ENCODE measurements at regions not wholly inside any gene's neighbourhood (a gene's known extent, or its start where the extent isn't known, plus 50 kb on each side); places are given as distances from the start of the nearest gene placed in this dataset.
"Not testable (repeated sequence)": the region's sequence is repeated elsewhere in the genome, so short reads cannot be mapped to it uniquely, and the experiment has no call there.

- DNase-seq = no peak
These were observed 207.7 kb upstream of the ATP6AP2 start for GRCh38 chrX:40373025-40373424.

DNA sequence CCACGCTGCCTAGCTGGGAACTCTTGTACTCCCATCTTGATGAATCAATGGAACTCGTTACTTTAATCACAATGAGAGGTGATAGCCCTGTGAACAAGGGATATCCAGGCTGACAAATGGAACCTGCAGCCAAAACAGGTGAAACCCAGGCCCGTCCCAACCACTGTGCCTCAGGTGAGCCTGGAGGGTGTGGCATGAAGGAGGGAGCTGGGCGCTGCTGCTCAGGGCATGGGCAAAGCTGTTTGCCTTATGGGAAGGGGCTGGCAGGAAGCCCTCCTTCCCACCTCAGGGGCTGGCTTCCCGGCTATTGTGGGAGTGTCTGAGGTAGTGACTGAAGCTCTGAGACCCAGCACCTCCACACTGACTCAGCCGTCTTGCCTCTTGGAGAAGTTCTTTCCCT lies 209.4 kb upstream of the ATP6AP2 start:
- DNase-seq = no peak

GRCh38 chrX:40368611-40369061 lies 212.1 kb upstream of the ATP6AP2 start:
- DNase-seq = no peak

- no peak for DNase-seq
These were observed 214.1 kb upstream of the ATP6AP2 start for GRCh38 chrX:40366661-40367060.

GRCh38 chrX:40362291-40362690 lies 218.5 kb upstream of the ATP6AP2 start:
- not testable (repeated sequence) for DNase-seq

DNA sequence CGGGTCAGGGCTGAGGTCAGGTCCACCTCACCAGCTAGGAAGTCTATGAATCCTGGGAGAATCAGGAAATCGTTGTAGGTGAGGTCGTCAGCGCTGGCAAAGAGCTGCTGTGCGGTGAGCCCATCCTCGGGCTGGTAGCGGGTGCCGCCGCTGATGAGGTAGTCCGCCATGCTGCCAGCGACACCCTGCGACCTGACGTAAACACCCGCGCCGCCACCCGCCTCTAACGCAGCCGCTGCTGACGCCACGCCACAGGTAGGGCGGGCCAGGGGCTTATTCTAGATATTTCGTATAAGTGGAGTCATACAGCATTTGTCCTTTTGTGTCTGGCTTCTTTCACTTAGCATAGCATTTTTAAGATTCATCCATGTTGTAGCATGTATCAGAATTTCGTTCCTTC lies 220.2 kb upstream of the ATP6AP2 start:
- DNase-seq = no peak

DNA sequence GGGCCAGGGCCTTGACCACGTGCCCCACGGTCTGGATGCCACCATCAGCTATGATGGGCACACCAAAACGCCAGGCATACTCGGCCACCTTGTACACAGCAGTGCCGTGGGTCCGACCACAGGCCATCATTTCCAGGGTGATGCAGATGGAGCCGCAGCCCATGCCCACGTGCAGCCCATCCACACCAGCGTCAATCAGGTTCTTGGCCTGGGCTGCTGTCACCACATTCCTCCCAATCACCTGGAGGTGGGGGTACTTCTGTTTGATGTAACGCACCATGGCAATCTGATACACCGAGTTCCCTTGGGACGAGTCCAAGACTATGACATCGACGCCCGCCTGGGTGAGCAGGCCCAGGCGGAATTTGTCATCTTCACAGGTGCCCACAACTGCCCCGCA lies 221.2 kb upstream of the ATP6AP2 start:
- no peak for DNase-seq

DNA sequence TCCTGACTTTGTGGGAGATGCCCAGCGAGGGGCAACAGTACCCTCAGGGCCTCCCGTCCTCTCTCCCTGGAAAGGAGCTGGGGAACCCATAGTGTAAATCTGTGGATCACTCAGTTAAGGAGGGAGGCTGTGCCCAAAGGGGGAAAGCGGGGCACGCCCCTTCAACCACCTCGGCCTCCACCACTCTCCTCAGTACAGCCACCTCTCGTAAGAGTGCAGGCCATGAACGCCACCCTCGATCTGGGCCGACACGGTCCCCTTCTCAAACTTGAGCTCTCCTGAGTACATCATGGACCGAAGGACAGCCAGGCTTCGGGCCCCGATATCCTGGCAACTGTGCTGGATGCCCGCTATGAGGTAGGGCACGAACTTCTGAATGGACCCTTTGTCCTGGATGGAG lies 221.8 kb upstream of the ATP6AP2 start:
- DNase-seq = no peak

DNA sequence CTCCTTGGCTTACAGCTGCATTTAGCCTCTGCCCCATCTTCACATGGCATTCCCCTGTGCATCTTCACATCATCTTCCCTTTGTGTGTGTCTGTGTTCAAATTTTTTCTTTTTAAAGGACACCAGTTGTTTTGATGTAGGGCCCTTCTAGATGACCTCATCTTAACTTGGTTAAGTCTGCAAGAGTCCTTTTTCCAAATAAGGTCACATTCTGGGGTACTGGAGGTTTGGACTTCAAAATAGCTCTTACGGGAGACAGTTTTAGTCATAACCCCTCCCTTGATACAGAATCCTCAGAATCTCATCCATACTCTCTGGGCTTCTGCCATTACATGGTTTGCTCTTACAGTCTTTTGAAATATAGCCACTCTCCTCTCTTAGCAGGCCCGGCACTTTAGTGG lies 231.5 kb upstream of the ATP6AP2 start:
- no peak for DNase-seq

DNA sequence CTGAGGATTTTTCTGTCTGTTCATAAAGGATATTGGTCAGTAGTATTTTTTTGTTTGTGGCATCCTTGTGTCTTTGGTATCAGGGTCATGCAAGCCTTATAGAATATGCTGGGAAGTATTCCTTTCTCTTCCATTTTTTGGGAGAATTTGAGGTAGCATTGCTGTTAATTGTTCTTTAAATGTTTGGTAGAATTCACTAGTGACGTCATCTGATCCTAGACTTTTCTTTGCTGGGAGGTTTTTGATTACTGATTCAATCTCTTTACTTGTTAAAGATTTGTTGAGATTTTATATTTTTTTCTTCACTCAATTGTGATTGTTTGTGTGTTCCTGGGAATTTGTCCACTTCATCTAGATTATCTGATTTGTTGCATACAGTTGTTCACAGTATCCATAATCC lies 234.4 kb upstream of the ATP6AP2 start:
- no peak for DNase-seq

DNA sequence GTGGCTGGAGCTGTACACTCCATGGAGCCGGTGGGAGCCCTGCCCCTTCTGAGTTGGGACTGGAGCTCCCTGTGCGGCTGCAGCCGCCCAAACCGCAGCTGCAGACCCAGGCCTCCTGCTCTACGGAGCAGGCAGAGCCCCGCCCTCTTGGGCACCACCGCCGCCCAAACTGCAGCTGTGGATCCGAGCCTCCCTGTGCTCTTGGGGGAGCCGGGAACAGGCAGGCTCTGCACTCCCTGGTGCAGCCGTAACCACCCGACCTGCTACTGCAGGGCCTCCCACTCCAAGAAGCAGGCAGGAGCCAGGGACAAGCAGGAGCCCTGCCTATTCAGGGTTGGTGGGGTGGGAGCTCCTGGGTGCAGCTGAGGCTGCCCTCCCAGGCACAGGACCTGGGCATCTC lies 237.5 kb upstream of the ATP6AP2 start:
- DNase-seq = no peak

DNA sequence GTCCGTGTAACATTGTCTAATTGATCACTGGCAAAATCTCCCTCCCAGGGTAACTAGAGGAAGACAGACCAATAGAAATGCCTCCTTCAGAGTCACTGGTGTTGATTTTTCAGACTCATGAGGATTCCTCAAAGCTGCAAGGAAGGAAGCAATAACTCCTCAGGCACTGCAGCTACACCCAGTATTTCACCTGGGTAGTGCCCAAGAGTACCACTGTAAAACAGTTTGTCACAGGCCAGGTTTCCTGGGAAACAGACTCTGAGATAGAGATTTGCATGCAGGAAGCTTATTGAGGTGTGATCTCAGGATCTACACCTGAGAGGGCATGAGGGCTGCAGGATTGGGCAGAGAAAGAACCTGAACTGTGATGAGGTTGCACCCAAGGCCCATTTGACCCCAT lies 240.7 kb upstream of the ATP6AP2 start:
- no peak for DNase-seq

DNA sequence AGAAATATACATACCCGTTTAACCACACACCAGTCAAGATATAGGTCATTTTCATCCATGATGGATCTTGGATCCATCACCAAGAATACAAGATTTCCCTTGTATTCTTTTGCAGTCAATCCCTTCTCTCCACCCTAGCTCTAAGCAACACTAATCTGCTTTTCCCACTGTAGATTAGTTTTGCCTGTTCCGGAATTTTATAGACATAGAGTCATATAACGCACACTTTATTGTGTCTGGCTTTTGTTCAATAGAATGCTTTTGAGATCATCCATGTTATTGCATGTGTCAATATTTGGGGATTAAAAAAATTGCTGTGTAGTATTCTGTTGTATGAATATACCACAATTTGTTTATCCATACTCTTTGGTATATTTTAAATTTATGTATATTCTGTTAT lies 235.6 kb upstream of the BCOR start:
- DNase-seq = no peak

- no peak for DNase-seq
These were observed 234.0 kb upstream of the BCOR start for GRCh38 chrX:40331762-40332161.

GRCh38 chrX:40331353-40331752 lies 233.6 kb upstream of the BCOR start:
- no peak for DNase-seq

GRCh38 chrX:40329616-40330015 lies 231.9 kb upstream of the BCOR start:
- no peak for DNase-seq

DNA sequence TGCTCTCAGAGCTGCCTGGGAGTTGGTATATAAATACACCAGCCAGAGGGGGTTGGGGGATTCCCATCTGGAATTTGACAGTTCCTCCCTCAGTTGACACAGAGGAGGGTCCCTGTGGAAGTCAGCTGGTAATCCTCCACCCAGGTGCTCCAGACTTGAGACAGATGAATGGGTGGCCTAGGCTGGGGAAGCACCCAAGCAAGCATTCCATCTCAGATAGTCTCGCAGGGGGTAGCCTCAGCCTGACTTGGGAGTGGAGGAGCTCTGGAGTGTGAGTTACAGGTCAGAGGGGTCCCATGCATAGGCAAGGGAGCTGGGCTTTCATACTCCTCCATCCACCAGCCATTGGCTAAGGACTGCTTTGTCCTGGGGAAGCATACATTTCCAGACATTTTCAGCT lies 229.3 kb upstream of the BCOR start:
- no peak for DNase-seq

DNA sequence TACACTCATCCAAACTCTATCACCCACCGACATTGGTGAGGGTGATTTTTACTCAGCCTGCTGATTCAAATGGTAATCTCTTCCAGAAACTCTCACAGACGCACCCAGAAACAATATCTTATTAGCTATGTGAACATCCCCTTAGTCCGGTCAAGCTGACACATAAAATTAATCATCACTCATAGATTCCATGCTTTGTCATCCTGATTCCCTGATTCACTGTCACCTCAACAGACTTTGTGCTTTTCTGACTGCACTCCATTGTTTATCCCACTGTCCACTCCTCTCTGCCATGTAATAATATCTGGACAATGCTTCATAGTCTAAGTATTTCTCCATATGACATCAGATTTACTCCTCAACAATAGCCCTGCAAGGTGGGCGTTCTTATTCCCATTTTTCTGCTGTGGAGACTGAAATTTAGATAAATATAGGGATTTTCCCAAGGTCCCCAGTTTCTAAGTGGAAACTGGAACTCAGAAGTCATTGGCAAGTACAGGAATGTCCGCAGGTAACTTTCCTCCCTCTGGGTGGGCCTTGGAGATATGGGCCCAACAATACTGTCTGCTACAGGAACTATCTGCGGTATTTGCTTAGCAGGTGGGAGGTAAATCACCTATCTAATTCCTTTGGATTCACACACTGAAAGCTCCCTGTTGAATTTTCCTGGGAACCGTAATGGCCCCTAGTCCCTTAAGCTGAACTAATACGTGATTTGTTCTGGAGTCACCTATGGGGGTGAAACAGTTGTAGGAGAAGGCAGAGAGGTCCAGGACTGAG lies 228.6 kb upstream of the BCOR start:
- DNase-seq = no peak

- no peak for DNase-seq
These were observed 227.4 kb upstream of the BCOR start for GRCh38 chrX:40325161-40325560.

DNA sequence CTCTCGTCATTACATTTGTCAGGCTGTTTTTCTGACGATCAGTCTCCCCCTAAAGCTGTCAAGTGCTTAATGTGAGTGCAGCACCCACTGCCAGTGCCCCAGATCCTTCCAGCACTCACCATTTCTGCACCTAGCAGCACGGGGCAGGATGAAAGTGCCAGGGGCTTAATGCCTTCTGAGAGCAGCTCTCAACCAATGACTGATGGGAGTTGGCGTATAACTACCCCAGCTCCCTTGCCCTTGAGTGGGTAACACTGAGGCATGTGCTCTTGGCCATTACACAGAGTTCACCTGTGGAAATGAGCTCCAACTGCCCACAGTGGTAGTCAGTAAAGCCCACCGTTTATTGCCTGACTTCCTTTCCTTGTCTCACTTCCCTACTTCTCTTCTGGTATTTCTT lies 226.2 kb upstream of the BCOR start:
- no peak for DNase-seq

GRCh38 chrX:40320819-40321218 lies 223.1 kb upstream of the BCOR start:
- no peak for DNase-seq

DNA sequence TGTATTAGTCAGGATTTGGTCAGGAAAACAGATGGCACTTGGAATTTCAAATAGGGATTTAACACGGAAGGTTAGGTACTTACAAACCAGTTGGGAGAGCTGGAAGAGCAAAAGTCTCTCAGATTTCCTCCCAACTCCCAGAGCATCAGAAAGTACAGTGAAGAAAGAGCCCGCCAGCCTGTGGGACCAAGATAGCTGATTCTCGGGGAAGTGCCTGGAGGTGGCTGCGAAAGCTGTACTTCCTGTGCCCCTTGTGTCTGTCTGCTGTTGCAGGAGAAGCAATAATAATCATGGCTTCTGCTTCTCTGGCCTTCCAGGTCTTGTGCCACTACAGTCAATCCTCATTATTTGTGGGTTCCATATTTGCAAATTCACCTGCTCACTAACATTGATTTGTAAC lies 221.0 kb upstream of the BCOR start:
- no peak for DNase-seq

GRCh38 chrX:40318076-40318475 lies 220.3 kb upstream of the BCOR start:
- no peak for DNase-seq

DNA sequence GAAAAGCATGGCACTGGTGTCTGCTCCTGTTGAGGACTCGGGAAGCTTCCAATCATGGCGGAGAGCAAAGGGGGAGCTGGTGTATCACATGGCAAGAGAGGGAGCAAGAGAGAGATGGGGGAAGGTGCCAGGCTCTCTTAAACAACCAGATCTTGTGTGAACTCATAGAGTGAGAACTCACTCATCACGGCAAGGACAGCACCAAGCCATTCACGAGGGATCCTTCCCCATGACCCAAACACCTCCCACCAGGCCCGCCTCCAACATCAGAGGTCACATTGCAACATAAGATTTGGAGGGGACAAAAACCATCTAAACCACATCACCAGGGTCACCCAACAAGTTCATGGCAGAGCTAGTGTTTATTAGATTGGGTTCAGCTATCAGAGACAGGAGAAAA lies 218.7 kb upstream of the BCOR start:
- no peak for DNase-seq

Data from renal pelvis (tissue), 1 donor.